AML-193 (cell line): ENCODE measurements at regions not wholly inside any gene's neighbourhood (a gene's known extent, or its start where the extent isn't known, plus 50 kb on each side); places are given as distances from the start of the nearest gene placed in this dataset.

Experiments used
- DNase-seq, 2 experiments: peaks; one replicate each; lab custom pipeline; 2025; lab: John Stamatoyannopoulos, UW

DNA sequence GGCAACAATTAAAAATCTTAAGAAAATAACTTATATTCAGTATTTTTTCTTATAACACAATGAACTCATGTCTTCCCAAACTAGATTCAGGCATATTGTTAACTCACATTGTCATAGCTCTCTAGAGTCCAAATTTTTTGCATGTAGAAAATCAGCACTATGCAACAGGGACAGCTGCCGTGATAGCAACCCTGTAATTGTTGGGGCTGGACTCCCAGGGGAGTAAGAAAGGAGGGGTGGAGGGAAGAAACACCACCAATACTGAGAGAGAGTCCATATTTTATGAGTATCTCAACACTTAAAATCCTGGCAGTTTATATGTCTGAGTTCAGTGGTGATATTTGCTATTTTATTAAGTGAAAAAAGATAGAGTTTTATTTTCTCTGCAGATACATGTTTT is 89.6 kb upstream of the HS3ST5 start:
- DNase-seq, result no peak

- DNase-seq, result no peak
Observed at GRCh38 chr6:114431641-114432040, 88.8 kb upstream of the HS3ST5 start.

GRCh38 chr6:114430534-114431124 is 87.8 kb upstream of the HS3ST5 start:
- DNase-seq, result no peak

GRCh38 chr6:114428341-114428740 is 85.5 kb upstream of the HS3ST5 start:
- DNase-seq, result no peak

DNA sequence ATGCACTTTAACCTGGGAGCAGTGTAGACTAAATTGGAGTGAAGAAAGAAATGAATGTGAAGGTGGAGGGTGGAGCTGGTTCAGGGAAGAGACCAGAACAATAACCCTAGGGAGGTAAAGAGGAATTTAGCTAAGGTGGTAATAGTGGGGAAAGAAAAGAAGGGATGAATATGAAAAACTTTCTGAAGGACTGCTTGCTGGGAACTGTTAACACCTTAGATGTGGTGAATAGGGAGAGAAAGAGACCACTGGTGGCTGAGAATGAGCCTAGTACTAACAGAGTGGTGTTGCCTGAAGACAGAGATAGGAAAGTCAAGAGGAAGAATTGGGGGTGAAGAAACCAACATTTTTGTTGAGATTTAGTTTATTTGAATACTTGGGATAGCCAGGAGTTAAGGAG is 78.4 kb upstream of the HS3ST5 start:
- no peak for DNase-seq

GRCh38 chr6:114419175-114419574 is 76.4 kb upstream of the HS3ST5 start:
- DNase-seq, result no peak

GRCh38 chr6:114418304-114418972 is 75.6 kb upstream of the HS3ST5 start:
- DNase-seq, result no peak

GRCh38 chr6:114407426-114408035 is 64.7 kb upstream of the HS3ST5 start:
- DNase-seq, result no peak

DNA sequence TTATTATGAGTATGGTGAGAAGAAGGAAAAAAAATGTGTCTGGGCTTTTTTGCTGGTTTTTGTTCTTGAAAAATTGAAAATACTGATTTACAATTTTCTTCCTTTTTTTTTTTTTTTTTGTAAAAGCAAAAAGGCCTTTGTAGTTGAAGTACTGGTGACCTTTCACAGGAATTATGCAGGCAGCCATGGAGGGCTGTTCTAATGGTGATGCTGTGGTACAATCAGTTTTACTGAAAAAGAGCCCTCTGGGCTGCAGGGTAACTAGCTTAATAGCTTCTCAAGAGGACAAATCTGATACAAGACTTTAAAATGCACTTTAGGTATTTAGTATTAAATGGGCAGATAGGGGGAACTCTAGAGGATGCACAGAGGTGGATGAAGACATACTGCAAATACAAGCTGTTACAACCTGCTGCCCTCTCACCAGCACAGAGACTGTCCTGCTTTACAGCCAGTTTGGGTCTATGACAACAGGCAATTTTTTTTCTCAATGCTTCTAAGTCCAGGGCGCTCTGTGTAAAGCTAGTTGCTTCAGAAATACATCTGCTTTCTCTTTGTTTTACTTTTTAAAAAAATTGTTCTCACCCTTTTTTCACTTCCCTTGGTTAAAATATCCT is 61.6 kb upstream of the HS3ST5 start:
- no peak for DNase-seq

GRCh38 chr6:114403858-114404257 is 61.0 kb upstream of the HS3ST5 start:
- DNase-seq, result no peak

GRCh38 chr6:114398481-114398880 is 55.7 kb upstream of the HS3ST5 start:
- DNase-seq, result no peak
